A673 (cell line): ENCODE measurements at regions not wholly inside any gene's neighbourhood (a gene's known extent, or its start where the extent isn't known, plus 50 kb on each side); places are given as distances from the start of the nearest gene placed in this dataset.

Source experiments
- BruUV-seq: library from RNA; stranded (reverse); fragments of 400-500 nt; replicated peaks from 2 replicates; lab custom pipeline; 2021; lab: Mats Ljungman, UMichigan
- CTCF ChIA-PET: fragments of 300-600 bp; sonication (Branson Sonifier 250); formaldehyde crosslinking; loops from one replicate; lab custom pipeline; 2022; ENCODE audit warnings: antibody characterized with exemption; lab: Charles Lee
- POLR2A ChIA-PET: fragments of 300-600 bp; sonication (Branson Sonifier 250); formaldehyde crosslinking; loops from one replicate; lab custom pipeline; 2022; ENCODE audit warnings: antibody characterized with exemption; ENCODE audit not compliant: low non-redundant PET; lab: Charles Lee
- DNase-seq: peaks from one replicate; pipeline ENCODE4 v3.0.0-alpha.2; 2015; ENCODE audit warnings: low spot score
- H3K27ac ChIP-seq: fragments of 200-600 bp; sonication (generic); 2 replicates; pipeline ENCODE4 v1.5.1; 2016; ENCODE audit warnings: mixed run types, low read depth, mild to moderate bottlenecking, mixed read lengths, antibody characterized with exemption, low read length; ENCODE audit not compliant: poor library complexity, severe bottlenecking
- H3K27me3 ChIP-seq: fragments of 200-600 bp; sonication (generic); replicated peaks from 2 replicates; pipeline ENCODE4 v1.6.1; 2017; ENCODE audit warnings: mixed run types, low read depth, mild to moderate bottlenecking, mixed read lengths, antibody characterized with exemption, low read length; ENCODE audit not compliant: insufficient read depth, poor library complexity
- H3K36me3 ChIP-seq: fragments of 200-600 bp; sonication (generic); 2 replicates; pipeline ENCODE4 v1.6.1; 2016; ENCODE audit warnings: mixed run types, mild to moderate bottlenecking, mixed read lengths, antibody characterized with exemption, low read length; ENCODE audit not compliant: insufficient read depth, poor library complexity, severe bottlenecking
- H3K4me1 ChIP-seq: fragments of 200-600 bp; sonication (generic); 2 replicates; pipeline ENCODE4 v1.6.1; 2017; ENCODE audit warnings: mixed run types, mild to moderate bottlenecking, mixed read lengths, antibody characterized with exemption, low read length; ENCODE audit not compliant: insufficient read depth, poor library complexity, severe bottlenecking
- H3K4me3 ChIP-seq: fragments of 200-600 bp; sonication (generic); 2 replicates; pipeline ENCODE4 v1.5.1; 2016; ENCODE audit warnings: low read depth, mixed run types, mild to moderate bottlenecking, mixed read lengths, low read length; ENCODE audit not compliant: poor library complexity, severe bottlenecking
- H3K9me3 ChIP-seq: fragments of 200-600 bp; sonication (generic); 2 replicates; pipeline ENCODE4 v1.6.1; 2016; ENCODE audit warnings: mixed run types, low read depth, mild to moderate bottlenecking, mixed read lengths, antibody characterized with exemption, low read length; ENCODE audit not compliant: poor library complexity, severe bottlenecking
- CTCF ChIP-seq: fragments of 300-800, 200-600 bp; sonication (generic); conservative IDR thresholded peaks from 2 replicates; pipeline ENCODE4 v1.5.1; 2017; ENCODE audit warnings: low read depth, mild to moderate bottlenecking, antibody characterized with exemption, low read length, moderate library complexity, mixed read lengths
- EZH2 ChIP-seq: fragments of 200-600 bp; sonication (generic); IDR thresholded peaks from 2 replicates; pipeline ENCODE4 v1.6.1; 2017; ENCODE audit warnings: borderline replicate concordance, low read depth, mild to moderate bottlenecking, mixed read lengths, antibody characterized with exemption, low read length; ENCODE audit not compliant: poor library complexity, severe bottlenecking
- intact Hi-C: fragments of 100-400 bp; cut with micrococcal nuclease; formaldehyde crosslinking; loops from one replicate; pipeline ENCODE4 v1.10.0; 2022; ENCODE audit not compliant: unreplicated experiment

GRCh38 chr13:82115391-82115790 lies 1766.9 kb downstream of the SLITRK1 start:
- BruUV-seq: no TSS peak
- H3K27me3 ChIP-seq: no peaks in the 10 kb centered on the region

GRCh38 chr13:82096256-82096655 lies 1755.3 kb upstream of the SPRY2 start:
- ChIA-PET CTCF (no interaction called here), POLR2A (no interaction called here)
- DNase-seq: no peak
- TF ChIP-seq EZH2 (no peak), CTCF (no peak)
- intact Hi-C loops: no loop called here
- Histone ChIP-seq H3K36me3 (no peaks in the 10 kb centered on the region), H3K27me3 (no peaks in the 10 kb centered on the region), H3K4me3 (no peak overlapping the region), H3K9me3 (no peaks in the 10 kb centered on the region), H3K4me1 (no peaks in the 10 kb centered on the region), H3K27ac (no peak overlapping the region)
- no TSS peak for BruUV-seq

More at GRCh38 chr13:82115391-82115790, 1766.9 kb downstream of the SLITRK1 start:
- no peak for DNase-seq
- no peaks in the 10 kb centered on the region for H3K9me3 ChIP-seq
- TF ChIP-seq EZH2 (no peak), CTCF (no peak)
- H3K4me3 ChIP-seq: no peak overlapping the region
- H3K27ac ChIP-seq: no peak overlapping the region
- POLR2A ChIA-PET: no interaction called here
- no peaks in the 10 kb centered on the region for H3K36me3 ChIP-seq
- CTCF ChIA-PET: no interaction called here
- intact Hi-C loops: no loop called here
- no peaks in the 10 kb centered on the region for H3K4me1 ChIP-seq

- Histone ChIP-seq H3K36me3 (no peaks in the 10 kb centered on the region), H3K27me3 (no peaks in the 10 kb centered on the region), H3K4me3 (no peak overlapping the region), H3K4me1 (peaks cover 13% of the 10 kb centered on the region), H3K9me3 (no peaks in the 10 kb centered on the region), H3K27ac (no peak overlapping the region)
- intact Hi-C loops: no loop called here
- DNase-seq: no peak
- TF ChIP-seq CTCF (no peak), EZH2 (no peak)
- BruUV-seq: no TSS peak
- POLR2A ChIA-PET: no interaction called here
- CTCF ChIA-PET: no interaction called here
These were observed 1751.4 kb upstream of the SPRY2 start for GRCh38 chr13:82092312-82092711.
